Loucy (cell line): ENCODE measurements at regions not wholly inside any gene's neighbourhood (a gene's known extent, or its start where the extent isn't known, plus 50 kb on each side); places are given as distances from the start of the nearest gene placed in this dataset.

ENCODE experiments used
- H2AFZ ChIP-seq: fragments of 200-600 bp; sonication (generic); 2 replicates; pipeline ENCODE4 v1.6.0; 2016; ENCODE audit warnings: antibody characterized with exemption, mild to moderate bottlenecking, low read length, moderate library complexity
- H3F3A ChIP-seq: fragments of 200-600 bp; 2 replicates; pipeline ENCODE4 v1.6.0; 2016; ENCODE audit warnings: antibody characterized with exemption, low read depth, mild to moderate bottlenecking
- H3K27me3 ChIP-seq: fragments of 200-600 bp; sonication (generic); 2 replicates; pipeline ENCODE4 v1.6.1; 2014; ENCODE audit warnings: low read length, mild to moderate bottlenecking; ENCODE audit not compliant: insufficient read depth, poor library complexity, severe bottlenecking
- H3K36me3 ChIP-seq: fragments of 200-600 bp; sonication (generic); 2 replicates; pipeline ENCODE4 v1.6.1; 2016; ENCODE audit warnings: low read length; ENCODE audit not compliant: insufficient read depth
- H3K4me1 ChIP-seq: fragments of 200-600 bp; sonication (generic); 2 replicates; pipeline ENCODE4 v1.5.1; 2014; ENCODE audit warnings: low read length, mild to moderate bottlenecking; ENCODE audit not compliant: insufficient read depth, poor library complexity, severe bottlenecking
- H3K4me2 ChIP-seq: fragments of 200-600 bp; sonication (generic); 2 replicates; pipeline ENCODE4 v1.6.0; 2014; ENCODE audit warnings: antibody characterized with exemption, low read length, low read depth, mild to moderate bottlenecking; ENCODE audit not compliant: poor library complexity, severe bottlenecking
- H3K4me3 ChIP-seq: fragments of 200-600 bp; sonication (generic); 2 replicates; pipeline ENCODE4 v1.5.1; 2014; ENCODE audit warnings: low read length, mild to moderate bottlenecking, mixed read lengths; ENCODE audit not compliant: poor library complexity, severe bottlenecking
- H3K79me2 ChIP-seq: fragments of 200-600 bp; sonication (generic); 2 replicates; pipeline ENCODE4 v1.6.1; 2014; ENCODE audit warnings: low read length; ENCODE audit not compliant: insufficient read depth
- H3K9ac ChIP-seq: fragments of 200-600 bp; sonication (generic); 2 replicates; pipeline ENCODE4 v1.6.0; 2014; ENCODE audit warnings: mild to moderate bottlenecking, low read depth, low read length, moderate library complexity; ENCODE audit not compliant: poor library complexity, severe bottlenecking
- H3K9me2 ChIP-seq: fragments of 200-600 bp; sonication (generic); replicated peaks from 2 replicates; pipeline ENCODE4 v1.6.1; 2016; ENCODE audit warnings: low read depth, low read length, mixed read lengths
- H3K9me3 ChIP-seq: fragments of 200-600 bp; sonication (generic); 2 replicates; pipeline ENCODE4 v1.6.1; 2014; ENCODE audit warnings: mild to moderate bottlenecking, antibody characterized with exemption, low read length, low read depth; ENCODE audit not compliant: insufficient read depth
- H4K20me1 ChIP-seq: fragments of 200-600 bp; sonication (generic); 2 replicates; pipeline ENCODE4 v1.6.0; 2014; ENCODE audit warnings: antibody characterized with exemption, low read length, mild to moderate bottlenecking; ENCODE audit not compliant: insufficient read depth, poor library complexity, severe bottlenecking
- EZH2phosphoT487 ChIP-seq: fragments of 200-600 bp; IDR thresholded peaks from 2 replicates; pipeline ENCODE4 v1.6.1; 2018; ENCODE audit warnings: antibody characterized with exemption, mild to moderate bottlenecking, moderate library complexity, borderline replicate concordance
- TF ChIP-seq, protein P1 (sequence below): fragments of 200-600 bp; sonication (generic); conservative IDR thresholded peaks from 2 replicates; pipeline ENCODE4 v1.5.1; 2014; ENCODE audit warnings: mild to moderate bottlenecking, antibody characterized with exemption, low read length

DNA sequence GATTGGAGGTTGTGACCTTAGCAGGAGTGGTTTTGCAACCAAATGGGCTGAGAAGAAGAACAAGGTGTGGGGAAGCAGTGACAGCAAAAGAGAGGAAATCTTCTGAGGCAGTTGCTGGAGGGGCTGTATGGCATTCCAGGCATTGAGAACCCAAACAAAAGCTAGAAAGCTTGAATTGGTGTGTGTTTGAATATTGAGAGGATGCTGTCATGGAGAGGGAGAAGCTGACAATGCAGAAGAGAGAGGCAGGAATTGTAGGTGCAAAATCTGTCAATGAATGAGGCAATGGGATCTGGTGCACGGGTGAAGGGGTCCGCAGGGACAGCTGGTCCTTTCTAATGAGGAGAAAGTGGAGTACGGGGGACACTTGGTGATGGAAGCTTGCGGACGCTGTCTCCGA is 123.4 kb downstream of the C11orf91 start:
- TF ChIP-seq, protein P1, sequence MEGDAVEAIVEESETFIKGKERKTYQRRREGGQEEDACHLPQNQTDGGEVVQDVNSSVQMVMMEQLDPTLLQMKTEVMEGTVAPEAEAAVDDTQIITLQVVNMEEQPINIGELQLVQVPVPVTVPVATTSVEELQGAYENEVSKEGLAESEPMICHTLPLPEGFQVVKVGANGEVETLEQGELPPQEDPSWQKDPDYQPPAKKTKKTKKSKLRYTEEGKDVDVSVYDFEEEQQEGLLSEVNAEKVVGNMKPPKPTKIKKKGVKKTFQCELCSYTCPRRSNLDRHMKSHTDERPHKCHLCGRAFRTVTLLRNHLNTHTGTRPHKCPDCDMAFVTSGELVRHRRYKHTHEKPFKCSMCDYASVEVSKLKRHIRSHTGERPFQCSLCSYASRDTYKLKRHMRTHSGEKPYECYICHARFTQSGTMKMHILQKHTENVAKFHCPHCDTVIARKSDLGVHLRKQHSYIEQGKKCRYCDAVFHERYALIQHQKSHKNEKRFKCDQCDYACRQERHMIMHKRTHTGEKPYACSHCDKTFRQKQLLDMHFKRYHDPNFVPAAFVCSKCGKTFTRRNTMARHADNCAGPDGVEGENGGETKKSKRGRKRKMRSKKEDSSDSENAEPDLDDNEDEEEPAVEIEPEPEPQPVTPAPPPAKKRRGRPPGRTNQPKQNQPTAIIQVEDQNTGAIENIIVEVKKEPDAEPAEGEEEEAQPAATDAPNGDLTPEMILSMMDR, result no peak
- no peak for TF ChIP-seq EZH2phosphoT487
- H3K79me2 ChIP-seq, result no peaks in the 10 kb centered on the region
- H3K27me3 ChIP-seq, result no peaks in the 10 kb centered on the region
- H3K9me2 ChIP-seq, result no peaks in the 10 kb centered on the region
- H3K4me2 ChIP-seq, result no peak overlapping the region
- H3K9ac ChIP-seq, result no peak overlapping the region
- H3K4me1 ChIP-seq, result no peaks in the 10 kb centered on the region
- no peak overlapping the region for H3K4me3 ChIP-seq
- no peaks in the 10 kb centered on the region for H3F3A ChIP-seq
- no peaks in the 10 kb centered on the region; the same call in 1 of the 2 replicates for H3K9me3 ChIP-seq
- no peaks in the 10 kb centered on the region for H3K36me3 ChIP-seq
- no peaks in the 10 kb centered on the region for H4K20me1 ChIP-seq
- H2AFZ ChIP-seq, result no peak overlapping the region

GRCh38 chr11:33575311-33575710 is 125.3 kb downstream of the C11orf91 start:
- Histone ChIP-seq H3K4me1 (no peaks in the 10 kb centered on the region), H3K9me2 (no peaks in the 10 kb centered on the region)
- TF ChIP-seq EZH2phosphoT487, result no peak
- TF ChIP-seq, protein P1, result no peak

DNA sequence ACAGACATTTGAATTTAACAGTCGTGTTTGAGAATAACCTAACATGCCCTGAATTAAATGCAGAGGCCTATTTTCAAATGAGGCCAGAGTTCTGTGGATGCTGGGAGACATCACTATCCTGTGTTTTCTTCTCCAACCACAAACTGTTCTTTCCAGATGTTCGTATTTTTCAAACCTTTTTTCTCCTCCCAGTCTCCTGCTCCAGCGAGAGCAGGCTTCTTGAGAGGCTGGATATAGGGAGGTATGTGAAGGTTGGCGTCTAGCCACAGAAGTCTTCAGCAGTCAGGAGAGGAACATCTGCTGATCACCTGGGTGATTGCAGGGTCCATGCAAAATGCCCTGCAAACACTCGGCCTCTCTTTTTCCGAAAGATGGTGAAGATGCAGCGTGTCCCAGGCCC is 126.3 kb downstream of the C11orf91 start:
- Histone ChIP-seq H3K4me1 (no peaks in the 10 kb centered on the region), H3K36me3 (no peaks in the 10 kb centered on the region), H3F3A (no peaks in the 10 kb centered on the region), H3K9me2 (no peaks in the 10 kb centered on the region), H2AFZ (no peak overlapping the region), H4K20me1 (no peaks in the 10 kb centered on the region), H3K4me2 (no peak overlapping the region), H3K79me2 (no peaks in the 10 kb centered on the region), H3K27me3 (no peaks in the 10 kb centered on the region), H3K4me3 (no peak overlapping the region), H3K9me3 (no peaks in the 10 kb centered on the region; the same call in 1 of the 2 replicates), H3K9ac (no peak overlapping the region)
- no peak for TF ChIP-seq EZH2phosphoT487
- TF ChIP-seq, protein P1, result no peak

More at GRCh38 chr11:33575311-33575710, 125.3 kb downstream of the C11orf91 start:
- Histone ChIP-seq H3K4me3 (no peak overlapping the region), H3K27me3 (no peaks in the 10 kb centered on the region), H3K36me3 (no peaks in the 10 kb centered on the region), H3K4me2 (no peak overlapping the region), H3K79me2 (no peaks in the 10 kb centered on the region), H3F3A (no peaks in the 10 kb centered on the region), H2AFZ (no peak overlapping the region), H3K9ac (no peak overlapping the region), H4K20me1 (no peaks in the 10 kb centered on the region), H3K9me3 (no peaks in the 10 kb centered on the region; the same call in 1 of the 2 replicates)
